Upper lobe of left lung (tissue), 4 donors: ENCODE measurements at regions not wholly inside any gene's neighbourhood (a gene's known extent, or its start where the extent isn't known, plus 50 kb on each side); places are given as distances from the start of the nearest gene placed in this dataset.

ENCODE experiments used
- CTCF ChIP-seq, 6 experiments: fragments of 450-650 bp in 4 of 6; fragments of 200-600 bp in 2 of 6; sonication (generic) in 2 of 6; IDR thresholded peaks; one replicate each; pipeline ENCODE4 v1.5.1; 2016 to 2019; ENCODE audit warnings: antibody characterized with exemption in 6 of 6
- POLR2A ChIP-seq, 4 donors: fragments of 450-650 bp; IDR thresholded peaks; one replicate each; pipeline ENCODE4 v1.5.1; 2016 to 2017; ENCODE audit warnings: antibody characterized with exemption in 4 of 4, mild to moderate bottlenecking in 2 of 4
- POLR2AphosphoS5 ChIP-seq, 2 donors: sonication (generic); formaldehyde crosslinking; IDR thresholded peaks; one replicate each; pipeline ENCODE4 v1.5.1; 2017; ENCODE audit warnings: antibody characterized with exemption in 2 of 2

GRCh38 chr1:185495898-185496297, 178.9 kb upstream of the IVNS1ABP start:
- no peak for TF ChIP-seq CTCF (IDR thresholded peaks at IDR 0.05)
- no peak for TF ChIP-seq POLR2AphosphoS5 (IDR thresholded peaks at IDR 0.05)
- TF ChIP-seq POLR2A (IDR thresholded peaks at IDR 0.05) = no peak
